ENCODE measurements at regions not wholly inside any gene's neighbourhood (a gene's known extent, or its start where the extent isn't known, plus 50 kb on each side); places are given as distances from the start of the nearest gene placed in this dataset.

- FAIRE-seq: no peak
These were observed 725.0 kb downstream of the TLE1 start for GRCh38 chr9:80964374-80964773.

- no peak for FAIRE-seq
These were observed 731.5 kb downstream of the TLE1 start for GRCh38 chr9:80957801-80958200.

- FAIRE-seq: no peak
These were observed 734.8 kb downstream of the TLE1 start for GRCh38 chr9:80954521-80954920.

GRCh38 chr9:80952363-80952922 lies 736.9 kb downstream of the TLE1 start:
- FAIRE-seq: no peak

- FAIRE-seq: no peak
These were observed 737.7 kb downstream of the TLE1 start for GRCh38 chr9:80951675-80952074.

- no peak for FAIRE-seq
These were observed 740.5 kb downstream of the TLE1 start for GRCh38 chr9:80948876-80949275.

- FAIRE-seq: no peak
These were observed 741.3 kb downstream of the TLE1 start for GRCh38 chr9:80948066-80948465.

- FAIRE-seq: no peak
These were observed 742.7 kb downstream of the TLE1 start for GRCh38 chr9:80946496-80947170.

- no peak for FAIRE-seq
These were observed 743.9 kb downstream of the TLE1 start for GRCh38 chr9:80945436-80945835.

GRCh38 chr9:80937645-80938044 lies 751.7 kb downstream of the TLE1 start:
- no peak for FAIRE-seq

GRCh38 chr9:80934095-80934494 lies 755.3 kb downstream of the TLE1 start:
- no peak for FAIRE-seq

GRCh38 chr9:80932947-80933780 lies 756.2 kb downstream of the TLE1 start:
- FAIRE-seq: no peak

GRCh38 chr9:80932181-80932580 lies 757.2 kb downstream of the TLE1 start:
- FAIRE-seq: no peak

GRCh38 chr9:80931163-80931562 lies 758.2 kb downstream of the TLE1 start:
- FAIRE-seq: no peak

GRCh38 chr9:80928697-80929096 lies 760.6 kb downstream of the TLE1 start:
- FAIRE-seq: no peak

- FAIRE-seq: no peak
These were observed 762.7 kb downstream of the TLE1 start for GRCh38 chr9:80926611-80927010.

- FAIRE-seq: no peak
These were observed 766.8 kb downstream of the TLE1 start for GRCh38 chr9:80922544-80922943.

GRCh38 chr9:80906728-80907127 lies 782.6 kb downstream of the TLE1 start:
- no peak for FAIRE-seq

- no peak for FAIRE-seq
These were observed 790.1 kb downstream of the TLE1 start for GRCh38 chr9:80899208-80899607.

- no peak for FAIRE-seq
These were observed 796.2 kb downstream of the TLE1 start for GRCh38 chr9:80893190-80893589.

GRCh38 chr9:80892703-80893102 lies 796.6 kb downstream of the TLE1 start:
- no peak for FAIRE-seq

GRCh38 chr9:80890124-80890523 lies 799.2 kb downstream of the TLE1 start:
- no peak for FAIRE-seq

GRCh38 chr9:80885894-80886293 lies 803.5 kb downstream of the TLE1 start:
- no peak for FAIRE-seq

All from A204.1 (cell line).